Ovary (tissue), 3 donors: ENCODE measurements at regions not wholly inside any gene's neighbourhood (a gene's known extent, or its start where the extent isn't known, plus 50 kb on each side); places are given as distances from the start of the nearest gene placed in this dataset.
"Not testable (repeated sequence)": the region's sequence is repeated elsewhere in the genome, so short reads cannot be mapped to it uniquely, and the experiment has no call there.

Experiments used
- POLR2A ChIP-seq: fragments of 450-650 bp; IDR thresholded peaks from one replicate; pipeline ENCODE4 v1.6.1; 2017; ENCODE audit warnings: antibody characterized with exemption, mild to moderate bottlenecking, moderate library complexity
- TF ChIP-seq, protein P1 (sequence below), 3 donors: fragments of 450-650 bp in 2 of 3; fragments of 200-600 bp in 1 of 3; IDR thresholded peaks; one replicate each; pipeline versions ENCODE4 v1.5.1 to v1.8.0; 2016 to 2022; ENCODE audit warnings: antibody characterized with exemption in 3 of 3, mild to moderate bottlenecking in 1 of 3
- donor health status: DM: no; HTN: no; CAD: no.

DNA sequence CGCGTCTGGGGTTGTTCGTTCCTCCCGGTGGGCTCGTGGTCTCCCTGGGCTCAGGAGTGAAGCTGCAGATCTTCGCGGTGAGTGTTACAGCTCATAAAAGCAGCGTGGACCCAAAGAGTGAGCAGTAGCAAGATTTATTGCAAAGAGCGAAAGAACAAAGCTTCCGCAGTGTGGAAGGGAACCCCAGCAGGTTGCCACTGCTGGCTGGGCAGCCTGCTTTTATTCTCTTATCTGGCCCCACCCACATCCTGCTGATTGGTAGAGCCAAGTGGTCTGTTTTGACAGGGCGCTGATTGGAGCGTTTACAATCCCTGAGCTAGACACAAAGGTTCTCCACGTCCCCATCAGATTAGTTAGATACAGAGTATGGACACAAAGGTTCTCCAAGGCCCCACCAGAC is 1909.2 kb downstream of the ARAP2 start:
- TF ChIP-seq, protein P1, sequence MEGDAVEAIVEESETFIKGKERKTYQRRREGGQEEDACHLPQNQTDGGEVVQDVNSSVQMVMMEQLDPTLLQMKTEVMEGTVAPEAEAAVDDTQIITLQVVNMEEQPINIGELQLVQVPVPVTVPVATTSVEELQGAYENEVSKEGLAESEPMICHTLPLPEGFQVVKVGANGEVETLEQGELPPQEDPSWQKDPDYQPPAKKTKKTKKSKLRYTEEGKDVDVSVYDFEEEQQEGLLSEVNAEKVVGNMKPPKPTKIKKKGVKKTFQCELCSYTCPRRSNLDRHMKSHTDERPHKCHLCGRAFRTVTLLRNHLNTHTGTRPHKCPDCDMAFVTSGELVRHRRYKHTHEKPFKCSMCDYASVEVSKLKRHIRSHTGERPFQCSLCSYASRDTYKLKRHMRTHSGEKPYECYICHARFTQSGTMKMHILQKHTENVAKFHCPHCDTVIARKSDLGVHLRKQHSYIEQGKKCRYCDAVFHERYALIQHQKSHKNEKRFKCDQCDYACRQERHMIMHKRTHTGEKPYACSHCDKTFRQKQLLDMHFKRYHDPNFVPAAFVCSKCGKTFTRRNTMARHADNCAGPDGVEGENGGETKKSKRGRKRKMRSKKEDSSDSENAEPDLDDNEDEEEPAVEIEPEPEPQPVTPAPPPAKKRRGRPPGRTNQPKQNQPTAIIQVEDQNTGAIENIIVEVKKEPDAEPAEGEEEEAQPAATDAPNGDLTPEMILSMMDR (IDR thresholded peaks at IDR 0.05), result not testable (repeated sequence)
- TF ChIP-seq POLR2A, result not testable (repeated sequence)
